ENCODE measurements at regions not wholly inside any gene's neighbourhood (a gene's known extent, or its start where the extent isn't known, plus 50 kb on each side); places are given as distances from the start of the nearest gene placed in this dataset.
"Not testable (repeated sequence)": the region's sequence is repeated elsewhere in the genome, so short reads cannot be mapped to it uniquely, and the experiment has no call there.

GRCh38 chr5:88615767-88616166 lies 267.2 kb downstream of the MEF2C start:
- not testable (repeated sequence) for DNase-seq

GRCh38 chr5:88613051-88613450 lies 269.9 kb downstream of the MEF2C start:
- no peak for DNase-seq

GRCh38 chr5:88610586-88610985 lies 272.4 kb downstream of the MEF2C start:
- DNase-seq: no peak

GRCh38 chr5:88607492-88607891 lies 275.5 kb downstream of the MEF2C start:
- no peak for DNase-seq

- no peak for DNase-seq
Observed at GRCh38 chr5:88606626-88607025, 276.4 kb downstream of the MEF2C start.

- no peak for DNase-seq
Observed at GRCh38 chr5:88606173-88606572, 276.8 kb downstream of the MEF2C start.

- no peak for DNase-seq
Observed at GRCh38 chr5:88602584-88602983, 280.4 kb downstream of the MEF2C start.

GRCh38 chr5:88594441-88594840 lies 288.5 kb downstream of the MEF2C start:
- no peak for DNase-seq

GRCh38 chr5:88588609-88589008 lies 294.4 kb downstream of the MEF2C start:
- no peak for DNase-seq

- no peak for DNase-seq
Observed at GRCh38 chr5:88583471-88583870, 299.5 kb downstream of the MEF2C start.

GRCh38 chr5:88558366-88558765 lies 289.7 kb upstream of the TMEM161B start:
- no peak for DNase-seq

- no peak for DNase-seq
Observed at GRCh38 chr5:88557881-88558280, 289.2 kb upstream of the TMEM161B start.

GRCh38 chr5:88557131-88557530 lies 288.5 kb upstream of the TMEM161B start:
- DNase-seq: no peak

- no peak for DNase-seq
Observed at GRCh38 chr5:88556406-88556805, 287.8 kb upstream of the TMEM161B start.

GRCh38 chr5:88555674-88556073 lies 287.0 kb upstream of the TMEM161B start:
- DNase-seq: no peak

GRCh38 chr5:88553986-88554385 lies 285.3 kb upstream of the TMEM161B start:
- no peak for DNase-seq

GRCh38 chr5:88553136-88553875 lies 284.7 kb upstream of the TMEM161B start:
- no peak for DNase-seq

- DNase-seq: no peak
Observed at GRCh38 chr5:88552426-88552825, 283.8 kb upstream of the TMEM161B start.

GRCh38 chr5:88551724-88552345 lies 283.2 kb upstream of the TMEM161B start:
- no peak for DNase-seq

GRCh38 chr5:88550736-88551135 lies 282.1 kb upstream of the TMEM161B start:
- DNase-seq: no peak

- DNase-seq: no peak
Observed at GRCh38 chr5:88548136-88548805, 279.6 kb upstream of the TMEM161B start.

GRCh38 chr5:88545338-88545737 lies 276.7 kb upstream of the TMEM161B start:
- DNase-seq: no peak

GRCh38 chr5:88544671-88545070 lies 276.0 kb upstream of the TMEM161B start:
- DNase-seq: no peak
